A549 (cell line): ENCODE measurements at regions not wholly inside any gene's neighbourhood (a gene's known extent, or its start where the extent isn't known, plus 50 kb on each side); places are given as distances from the start of the nearest gene placed in this dataset.

ENCODE experiments used
- BHLHE40 ChIP-seq: IDR thresholded peaks from 2 replicates; pipeline ENCODE4 v1.6.1; 2012; ENCODE audit warnings: low read depth, low read length, inconsistent platforms
- CTCF ChIP-seq: fragments of >200 bp; sonication (Bioruptor Twin); formaldehyde crosslinking; IDR thresholded peaks from 3 replicates; pipeline ENCODE4 v1.5.1; 2016
- EHMT2 ChIP-seq: fragments of 200-600 bp; sonication (generic); IDR thresholded peaks from 2 replicates; pipeline ENCODE4 v1.6.1; 2016; ENCODE audit warnings: antibody characterized with exemption, low read depth, mild to moderate bottlenecking, moderate library complexity
- EP300 ChIP-seq, 2 experiments: fragments of >200 bp; sonication (Bioruptor Twin); formaldehyde crosslinking; IDR thresholded peaks; 2 replicates in 1 of 2; 3 replicates in 1 of 2; pipeline ENCODE4 v1.6.1; 2016 to 2017
- JUNB ChIP-seq: fragments of >200 bp; sonication (Bioruptor Twin); formaldehyde crosslinking; IDR thresholded peaks from 2 replicates; pipeline ENCODE4 v1.6.1; 2016
- KDM1A ChIP-seq: fragments of 200-600 bp; sonication (generic); IDR thresholded peaks from 2 replicates; pipeline ENCODE4 v1.6.1; 2016; ENCODE audit warnings: low read depth, mild to moderate bottlenecking
- PBX3 ChIP-seq: IDR thresholded peaks from 2 replicates; pipeline ENCODE4 v1.6.1; 2012
- RAD21 ChIP-seq, 2 experiments: fragments of >200 bp in 1 of 2; sonication (Bioruptor Twin) in 1 of 2; formaldehyde crosslinking in 1 of 2; IDR thresholded peaks in 1 of 2; conservative IDR thresholded peaks in 1 of 2; 2 replicates in 1 of 2; 3 replicates in 1 of 2; pipeline ENCODE4 v1.6.1; 2012 to 2018; ENCODE audit warnings: inconsistent platforms in 1 of 2
- RCOR1 ChIP-seq: fragments of 150-350 bp; IDR thresholded peaks from 2 replicates; pipeline ENCODE4 v1.6.1; 2014; ENCODE audit warnings: antibody characterized with exemption, low read length, low read depth
- REST ChIP-seq: fragments of 200-600 bp; sonication (generic); IDR thresholded peaks from 2 replicates; pipeline ENCODE4 v1.6.1; 2016; ENCODE audit warnings: antibody characterized with exemption, mild to moderate bottlenecking, moderate library complexity

GRCh38 chr21:17964199-17964598 lies 145.0 kb upstream of the C21orf91 start:
- no peak for TF ChIP-seq BHLHE40
- no peak for TF ChIP-seq CTCF
- TF ChIP-seq JUNB, result no peak
- no peak for TF ChIP-seq REST
- TF ChIP-seq RAD21 (conservative IDR thresholded peaks at IDR 0.05 in 1 of 2, IDR thresholded peaks at IDR 0.05 in 1 of 2), result no peak
- no peak for TF ChIP-seq EHMT2
- TF ChIP-seq RCOR1, result no peak
- no peak for TF ChIP-seq EP300 (IDR thresholded peaks at IDR 0.05)
- TF ChIP-seq PBX3, result no peak
- TF ChIP-seq KDM1A, result no peak
